ENCODE measurements at regions not wholly inside any gene's neighbourhood (a gene's known extent, or its start where the extent isn't known, plus 50 kb on each side); places are given as distances from the start of the nearest gene placed in this dataset.

GRCh38 chr5:152527358-152528052, 122.4 kb upstream of the NMUR2 start:
- TF ChIP-seq REST (IDR thresholded peaks at IDR 0.05; ENCODE audit: low read depth) (no peak), TCF12 (IDR thresholded peaks at IDR 0.05; ENCODE audit: low read depth) (no peak), MAX (IDR thresholded peaks at IDR 0.05) (no peak), TEAD4 (IDR thresholded peaks at IDR 0.05) (no peak), CEBPB (IDR thresholded peaks at IDR 0.05) (no peak), TAF1 (IDR thresholded peaks at IDR 0.05; ENCODE audit: low read depth) (no peak), CREB1 (IDR thresholded peaks at IDR 0.05; ENCODE audit: low read depth) (no peak), EGR1 (IDR thresholded peaks at IDR 0.05) (no peak), EP300 (IDR thresholded peaks at IDR 0.05; ENCODE audit: borderline replicate concordance) (no peak), FOXM1 (IDR thresholded peaks at IDR 0.05; ENCODE audit: borderline replicate concordance, low read depth) (no peak)

Data from Ishikawa (cell line).